A172 (cell line): ENCODE measurements at regions not wholly inside any gene's neighbourhood (a gene's known extent, or its start where the extent isn't known, plus 50 kb on each side); places are given as distances from the start of the nearest gene placed in this dataset.

ENCODE experiments used
- DNase-seq: peaks from one replicate; pipeline ENCODE4 v3.0.0-alpha.2; 2015; ENCODE audit warnings: low spot score

DNA sequence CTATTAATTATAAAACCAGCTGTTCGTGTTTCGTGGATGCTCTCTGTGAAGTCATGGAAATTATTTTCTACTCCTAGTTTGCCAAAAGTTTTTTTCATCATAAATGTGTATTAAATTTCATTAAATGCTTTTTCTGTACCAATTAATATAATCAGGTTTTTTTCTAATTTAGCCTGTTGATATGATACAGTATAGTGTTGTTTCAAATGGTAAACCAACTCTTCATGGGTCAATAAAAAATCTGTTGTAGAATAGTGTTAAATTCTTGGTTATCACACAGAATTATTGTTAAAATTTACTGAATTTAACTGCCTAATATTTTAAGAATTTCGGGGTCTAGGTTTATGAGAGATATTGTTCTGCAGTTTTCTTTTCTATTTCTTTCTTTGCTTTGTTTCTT lies 505.9 kb upstream of the MANEA start:
- no peak for DNase-seq

DNA sequence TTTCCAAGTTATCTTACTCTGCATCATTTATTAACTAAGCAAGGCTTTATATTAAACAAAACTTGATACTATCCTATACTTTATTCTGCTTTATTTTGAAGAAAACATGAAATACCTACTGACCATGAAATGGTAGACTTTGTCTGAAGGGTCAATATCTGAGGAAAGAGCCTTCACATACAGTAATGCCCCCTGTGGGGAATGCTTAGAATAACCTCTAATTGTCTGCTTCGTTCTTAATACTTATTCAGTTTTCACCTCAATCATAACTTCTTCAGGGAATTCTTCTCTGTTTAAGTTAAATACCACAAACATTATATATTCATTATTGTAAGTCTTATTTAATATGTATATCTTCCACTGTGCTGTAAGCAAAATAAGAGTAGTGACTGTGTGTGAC lies 498.9 kb upstream of the MANEA start:
- no peak for DNase-seq

DNA sequence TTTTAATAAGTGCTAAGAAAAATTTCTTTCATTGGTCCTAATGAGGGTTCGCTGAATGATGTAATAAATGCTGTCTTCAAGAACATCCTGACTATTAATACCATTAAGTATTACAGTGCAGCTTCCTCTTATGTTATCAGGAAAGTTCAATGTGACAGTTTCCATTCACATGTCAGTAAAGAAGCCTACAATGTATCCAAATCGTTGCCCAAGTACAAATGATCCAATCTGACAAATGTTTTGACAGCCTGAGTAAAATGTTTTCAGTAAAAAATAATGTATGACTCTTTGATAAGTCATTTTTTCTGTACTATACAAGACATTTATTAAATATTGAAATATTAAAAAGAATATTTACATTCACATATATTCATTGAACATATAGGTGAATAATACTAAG lies 496.1 kb upstream of the MANEA start:
- no peak for DNase-seq

DNA sequence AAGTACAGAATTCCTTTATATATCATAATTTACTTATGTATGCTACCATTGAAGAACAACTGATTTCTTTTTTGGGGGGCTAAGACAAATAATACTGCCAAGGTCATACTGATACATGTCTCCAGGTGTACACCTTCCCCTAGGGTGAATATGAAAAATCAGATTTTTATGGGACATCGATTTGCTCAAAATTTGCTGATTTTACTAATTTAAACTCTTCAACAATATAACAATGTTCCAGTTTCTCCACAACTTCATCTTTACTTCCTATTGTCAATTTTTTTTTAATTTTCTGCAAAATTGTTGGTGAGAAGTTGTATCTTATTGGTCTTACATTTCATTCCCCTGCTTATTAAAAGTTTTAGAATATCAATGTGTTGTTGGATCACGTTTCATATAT lies 495.4 kb upstream of the MANEA start:
- no peak for DNase-seq

DNA sequence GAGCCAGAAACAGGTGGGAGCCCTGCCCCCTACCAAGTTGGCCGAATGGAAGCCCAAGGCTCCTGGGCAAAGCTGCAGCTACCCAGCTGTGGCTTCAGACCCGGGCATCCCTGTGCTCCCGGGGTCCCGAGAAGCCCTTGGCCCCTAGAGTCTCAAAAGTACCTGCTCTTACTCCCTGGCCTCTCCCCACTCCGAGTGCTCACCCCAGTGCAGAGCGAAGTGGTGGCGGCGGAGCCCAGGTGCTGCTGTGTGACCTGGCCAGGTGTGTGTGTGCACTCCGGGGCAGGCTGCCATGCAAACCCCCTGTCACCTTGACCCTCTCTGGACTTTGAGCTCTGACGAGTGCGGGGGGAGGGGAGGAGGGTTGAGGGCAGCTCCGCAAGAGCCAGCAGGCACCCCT lies 493.8 kb upstream of the MANEA start:
- DNase-seq, result no peak

DNA sequence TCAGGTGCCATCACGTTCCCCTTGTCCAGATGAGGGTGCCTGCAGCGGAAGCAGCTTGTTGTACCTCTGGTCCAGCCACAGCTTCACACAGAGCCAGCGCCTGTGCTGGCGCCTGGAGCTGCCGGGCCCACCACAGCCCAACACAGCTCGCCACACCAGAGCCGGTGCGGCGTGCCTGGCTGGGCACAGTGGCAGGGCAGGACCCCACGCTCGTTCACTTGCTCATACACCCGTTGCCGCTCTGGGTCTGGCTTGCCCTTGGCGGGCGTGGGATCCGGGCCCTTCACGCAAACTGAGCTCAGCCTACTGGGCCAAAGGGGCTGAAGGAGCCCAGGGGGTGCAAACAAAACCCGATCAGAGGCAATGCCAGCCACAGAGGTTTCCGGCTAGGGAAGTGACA lies 492.5 kb upstream of the MANEA start:
- DNase-seq, result no peak

DNA sequence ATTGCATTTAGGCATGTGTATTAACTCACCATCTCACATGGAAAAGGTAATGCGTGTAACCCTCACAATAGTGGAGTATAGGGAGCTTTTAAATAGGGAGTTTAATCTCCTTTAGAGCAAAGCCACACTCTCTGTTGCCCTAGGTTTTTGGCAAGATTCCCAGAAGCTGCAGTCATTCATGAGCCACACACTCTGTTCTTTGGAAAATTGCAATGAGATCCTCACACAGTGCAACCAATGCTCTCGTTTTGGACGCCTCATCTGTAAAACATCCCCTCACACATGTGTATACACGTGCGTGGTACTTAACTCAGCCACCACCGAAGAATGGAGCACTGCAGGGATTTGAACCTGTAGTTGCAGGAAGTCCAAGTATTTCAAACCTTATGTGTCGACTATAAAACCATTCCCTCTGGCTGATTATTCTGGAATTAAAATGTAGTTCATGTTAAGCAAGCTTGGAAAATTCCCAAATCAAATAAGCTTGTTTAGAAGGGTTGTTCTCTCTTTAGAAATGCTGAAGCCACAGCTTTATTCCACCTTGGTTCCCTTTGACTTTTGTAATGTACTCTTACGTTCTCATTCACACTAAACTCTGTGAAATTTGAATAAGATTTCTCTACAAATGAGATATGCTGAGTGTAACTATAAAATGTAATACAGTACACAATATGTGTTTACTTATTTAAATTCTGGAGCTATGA lies 489.8 kb upstream of the MANEA start:
- peak; percentile 30 for DNase-seq

DNA sequence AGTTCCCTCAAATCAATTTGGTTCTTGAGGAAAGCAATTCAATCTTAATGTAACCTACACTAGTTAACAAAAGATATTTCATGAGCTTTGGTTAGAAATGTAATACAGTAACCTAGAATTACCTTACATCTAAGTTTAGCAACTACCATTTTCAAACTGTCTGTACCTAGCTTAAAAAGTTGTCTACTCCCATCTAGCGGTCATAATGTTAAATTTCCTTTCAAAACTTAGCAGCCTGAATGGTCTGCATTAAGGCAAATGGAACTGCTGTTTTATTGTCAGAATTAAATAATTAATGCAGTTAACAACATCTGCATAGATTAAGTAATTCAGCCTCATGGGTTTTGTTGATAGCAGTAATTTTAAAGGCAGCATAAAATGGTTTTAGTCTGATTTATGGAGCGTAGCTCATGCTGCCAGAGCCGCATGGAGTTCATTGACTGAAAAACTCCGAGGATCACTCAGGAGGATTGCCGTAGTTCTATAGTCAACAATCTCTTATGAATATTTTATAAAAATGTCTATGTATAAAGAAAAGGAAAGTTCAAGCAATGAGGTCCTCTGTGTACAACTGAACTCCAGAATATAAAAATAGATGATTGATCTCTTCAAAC lies 485.4 kb upstream of the MANEA start:
- peak; percentile 41 for DNase-seq

DNA sequence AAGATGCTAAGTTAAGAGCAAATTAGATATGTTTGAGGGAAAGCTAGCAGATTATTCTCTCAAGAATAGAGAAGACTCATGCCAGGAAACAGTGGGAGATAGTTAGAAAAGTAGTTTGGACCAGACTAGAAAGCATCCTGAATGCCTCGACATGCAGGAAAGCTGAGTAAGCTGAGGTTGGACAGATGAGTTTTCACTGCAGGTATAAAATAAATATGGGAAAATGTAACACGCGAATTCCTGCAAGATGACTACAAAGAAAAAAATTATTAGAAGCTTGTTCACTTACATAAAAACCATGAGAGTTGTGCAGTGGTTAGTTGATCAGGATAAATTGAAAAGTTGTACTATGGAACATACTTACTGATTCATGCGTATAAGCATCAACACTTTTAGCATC lies 484.2 kb upstream of the MANEA start:
- DNase-seq, result no peak

DNA sequence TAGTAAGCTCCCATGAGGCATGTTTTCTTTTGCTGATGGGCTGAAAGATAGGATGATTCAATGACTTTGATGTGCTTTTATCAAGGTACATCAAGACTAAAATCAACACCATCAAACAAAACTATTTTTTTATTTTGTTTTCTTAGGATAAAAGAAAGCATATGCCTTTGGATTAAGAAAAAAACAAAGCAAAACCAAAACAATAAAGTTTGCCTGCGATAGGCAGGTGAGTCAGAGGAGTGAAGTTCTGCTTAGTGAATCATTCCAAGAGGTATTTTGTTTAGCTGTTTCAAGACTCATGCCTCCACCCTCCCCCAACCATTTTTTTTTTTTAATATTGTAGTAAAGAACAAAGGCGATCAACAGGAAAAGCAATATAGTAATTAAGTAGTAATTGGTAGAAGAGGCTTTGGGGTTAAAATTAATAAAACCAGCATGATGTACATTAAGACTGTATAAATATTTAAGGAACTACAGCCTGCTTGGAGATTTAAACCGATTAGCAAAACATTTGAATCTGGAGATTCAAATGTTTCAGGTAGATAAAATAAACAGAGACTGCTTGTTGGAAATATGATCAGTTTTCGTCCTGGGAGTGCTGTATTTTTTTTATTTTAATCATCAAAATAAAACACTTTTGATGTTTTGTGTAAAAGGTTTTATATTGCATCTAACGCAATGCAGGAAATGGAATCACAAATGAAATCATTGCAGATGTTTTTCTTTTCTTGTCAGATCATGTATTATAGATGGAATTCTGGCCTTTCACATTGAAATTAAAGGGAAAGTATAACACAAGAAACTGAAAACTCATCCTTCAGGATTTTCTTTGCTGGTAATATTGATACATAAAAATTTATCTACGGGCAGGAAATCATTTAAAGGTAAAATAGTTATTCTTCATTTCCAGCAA lies 482.3 kb upstream of the MANEA start:
- DNase-seq, result peak; percentile 34

DNA sequence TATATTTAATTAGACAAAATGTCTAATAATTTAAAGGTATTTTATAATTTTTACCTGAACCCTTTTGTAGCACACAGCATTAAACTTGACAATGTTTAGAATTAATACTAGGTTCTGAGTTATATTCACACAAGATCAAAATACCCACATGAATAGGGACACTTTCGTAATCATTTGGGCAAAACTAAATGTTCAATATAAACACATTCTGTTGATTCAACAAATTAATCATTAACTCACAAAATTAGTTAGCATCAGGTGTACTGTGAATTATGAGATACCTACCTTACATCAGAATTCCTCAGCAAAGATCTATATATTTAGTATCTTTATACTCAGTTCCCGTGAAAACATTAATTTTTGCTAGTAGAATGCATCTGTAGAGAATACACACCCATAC lies 481.5 kb upstream of the MANEA start:
- DNase-seq, result no peak

DNA sequence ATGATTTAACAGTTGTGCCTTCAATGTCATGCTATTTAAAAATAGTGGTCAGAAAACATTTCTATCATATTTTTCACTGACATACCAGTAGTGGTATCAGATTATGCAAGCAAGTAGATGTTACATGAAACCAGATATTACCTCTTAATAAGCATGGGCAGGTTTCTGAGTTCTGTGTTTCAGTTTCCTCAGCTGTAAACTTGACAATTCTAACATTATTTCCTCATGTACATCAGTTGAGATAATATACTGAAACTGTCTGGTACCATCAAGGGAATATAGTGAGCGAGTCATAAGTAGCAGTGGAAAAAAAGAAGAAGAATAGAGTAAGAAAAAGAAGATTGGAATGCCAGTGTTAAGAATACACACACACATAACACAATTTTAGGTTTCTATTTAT lies 477.9 kb upstream of the MANEA start:
- DNase-seq, result no peak

DNA sequence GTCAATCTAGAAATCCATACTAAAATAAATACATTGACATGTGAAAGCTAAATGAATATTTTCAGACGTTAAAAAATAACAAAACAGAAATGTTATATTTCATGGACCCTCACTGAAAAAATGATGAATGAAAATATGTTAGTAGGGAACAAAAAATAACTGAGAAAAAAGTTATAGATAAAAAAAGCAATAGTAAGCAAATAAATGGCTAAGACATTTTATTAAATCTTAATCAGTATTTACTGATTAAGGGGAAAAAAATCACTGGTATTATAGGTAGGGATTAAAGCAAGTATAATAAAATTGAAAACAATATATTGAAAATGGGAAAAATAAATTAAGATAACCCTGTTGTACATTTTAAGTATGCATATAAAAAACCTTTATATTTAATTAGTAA lies 468.1 kb upstream of the MANEA start:
- no peak for DNase-seq

DNA sequence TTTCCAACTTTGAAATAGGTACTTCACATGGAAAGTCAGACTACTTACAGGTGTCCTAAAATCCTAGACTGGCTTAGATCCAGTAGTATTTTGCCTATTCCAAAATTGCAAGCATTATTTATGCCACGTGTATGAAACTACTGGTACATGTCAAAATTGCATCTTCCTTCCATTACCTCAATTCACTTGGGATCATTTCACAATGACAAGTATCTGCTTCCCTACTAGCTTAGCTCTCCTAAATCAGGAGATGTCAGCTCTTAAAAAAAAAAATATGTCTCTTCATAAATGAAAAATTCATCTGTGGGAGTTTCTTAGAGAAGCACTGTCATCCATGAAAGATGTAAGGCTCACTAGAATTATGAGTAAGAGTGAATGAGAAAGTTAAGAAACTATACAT lies 466.6 kb upstream of the MANEA start:
- DNase-seq, result no peak

DNA sequence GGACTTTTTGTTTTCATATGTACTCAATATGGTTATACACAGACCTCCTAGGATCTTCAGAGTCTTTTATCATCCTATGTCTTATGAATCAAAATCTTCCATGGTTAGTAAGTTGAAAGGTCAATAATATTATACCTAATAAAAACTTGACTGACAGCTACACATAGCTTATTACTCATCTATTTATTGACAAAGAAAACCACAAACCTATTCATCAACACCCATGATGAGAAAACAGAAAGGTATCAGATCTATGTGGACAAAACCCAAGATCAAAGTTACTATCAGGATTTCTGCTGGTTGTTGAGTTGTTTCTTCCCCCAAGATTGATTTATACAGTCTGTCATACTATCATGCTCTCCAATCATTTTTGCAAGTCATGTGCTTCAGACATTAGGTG lies 460.1 kb upstream of the MANEA start:
- DNase-seq, result no peak

DNA sequence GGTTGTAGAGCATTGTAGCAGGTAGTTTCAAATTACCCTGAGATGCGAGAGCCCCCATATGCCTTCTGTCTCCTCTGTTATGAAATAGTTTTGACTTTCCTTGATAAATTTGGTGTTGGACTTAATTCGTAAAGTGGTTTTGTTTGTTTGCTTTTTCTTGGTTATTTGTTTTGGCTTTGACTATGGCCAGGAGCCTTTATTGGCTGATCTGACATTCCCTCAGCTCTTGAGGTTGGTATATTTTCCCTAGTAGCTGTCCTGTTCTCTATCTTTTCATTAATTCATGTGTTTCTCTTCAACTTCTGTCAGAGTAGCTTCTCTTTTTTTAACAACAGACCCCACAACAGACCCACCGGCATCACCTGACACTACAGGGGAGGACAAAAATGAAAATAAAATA lies 457.4 kb upstream of the MANEA start:
- no peak for DNase-seq

DNA sequence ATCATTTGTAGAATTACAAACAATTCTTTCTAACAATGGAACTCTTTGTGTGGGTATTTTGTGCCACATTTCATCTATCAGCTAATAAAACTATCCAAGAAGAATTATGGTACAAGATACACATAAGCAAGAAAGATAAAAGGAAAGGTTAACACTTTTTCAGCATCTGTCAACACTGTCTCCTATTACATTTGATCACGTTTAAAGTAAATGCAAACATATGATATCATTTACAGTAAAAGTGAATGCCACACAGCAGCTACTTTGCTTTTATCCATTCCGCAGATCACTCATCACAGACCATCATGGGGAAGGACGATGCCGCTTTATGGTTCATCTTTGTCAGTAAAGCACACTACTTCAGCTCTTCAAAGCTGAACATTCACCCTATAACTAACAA lies 456.4 kb upstream of the MANEA start:
- DNase-seq, result no peak

DNA sequence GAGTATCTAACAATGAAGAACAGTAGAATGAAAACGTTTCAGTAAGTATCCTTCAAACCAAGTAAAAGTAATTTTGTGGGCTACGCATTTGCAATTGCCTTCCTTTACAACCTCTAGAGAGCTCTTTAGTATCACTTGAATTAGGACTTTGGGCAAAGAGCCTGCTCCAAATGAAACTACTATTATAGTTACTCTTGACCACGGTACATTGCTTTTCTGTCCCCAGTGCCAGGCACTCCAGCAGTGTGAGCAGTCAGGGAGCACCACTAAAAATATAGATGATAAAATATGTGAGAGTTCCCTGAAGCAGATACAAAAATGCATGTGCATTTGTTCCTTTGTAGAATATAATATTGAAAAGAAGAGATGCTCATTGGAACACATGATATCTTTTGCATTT lies 450.1 kb upstream of the MANEA start:
- DNase-seq, result no peak

DNA sequence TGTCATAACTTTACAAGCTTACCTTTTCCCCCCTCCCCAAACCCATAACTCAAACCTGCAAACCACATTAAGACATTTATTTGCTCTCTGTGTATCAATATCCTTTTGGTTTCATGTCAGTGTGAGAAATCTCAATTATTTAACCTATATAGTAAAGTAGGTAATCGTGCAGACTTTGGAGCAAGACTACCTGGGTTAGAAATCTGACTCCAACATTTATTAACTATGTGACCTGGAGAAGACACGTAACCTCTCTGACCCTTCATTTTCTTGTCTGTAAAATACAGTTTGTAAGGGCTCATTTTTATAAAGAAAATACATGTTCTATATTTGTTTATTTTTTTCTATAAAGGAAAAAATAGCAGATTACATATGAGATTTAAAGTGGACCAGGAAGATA lies 448.9 kb upstream of the MANEA start:
- no peak for DNase-seq

DNA sequence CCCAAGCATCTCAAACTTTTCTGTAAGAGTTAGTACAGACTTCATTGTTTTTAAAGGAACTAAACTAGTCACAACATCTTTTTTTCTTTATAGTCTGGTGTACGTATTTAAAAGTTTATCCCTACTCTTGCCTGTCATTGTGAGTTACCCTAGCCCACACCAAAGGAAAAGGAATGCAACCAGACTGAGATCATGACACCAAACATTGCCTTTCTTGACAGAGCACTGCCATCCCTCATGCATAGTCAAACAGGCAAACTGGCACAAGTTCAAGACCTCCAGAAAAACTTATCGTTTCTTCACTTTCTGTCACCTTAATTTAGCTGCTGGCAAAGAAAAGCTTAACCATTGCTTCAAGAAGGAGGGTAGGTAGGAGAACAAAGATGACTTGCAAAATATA lies 448.4 kb upstream of the MANEA start:
- no peak for DNase-seq

DNA sequence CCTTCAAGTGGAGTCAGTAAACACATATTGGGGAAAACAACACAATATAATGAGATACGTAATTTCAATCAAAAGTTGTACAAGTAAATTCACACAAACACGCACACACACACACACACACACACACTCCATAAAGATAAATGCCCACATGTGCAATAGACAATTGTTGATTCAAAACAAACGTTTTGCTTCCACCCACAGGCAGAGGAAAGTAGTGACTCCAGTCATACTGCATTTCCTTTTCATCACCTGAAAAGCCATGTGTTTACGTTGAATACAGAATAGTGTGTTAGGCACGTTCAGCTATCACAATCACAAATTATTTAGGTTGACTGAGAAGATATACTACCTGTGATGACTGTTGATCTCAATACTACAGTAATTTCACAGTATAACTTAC lies 443.8 kb upstream of the MANEA start:
- DNase-seq, result no peak

DNA sequence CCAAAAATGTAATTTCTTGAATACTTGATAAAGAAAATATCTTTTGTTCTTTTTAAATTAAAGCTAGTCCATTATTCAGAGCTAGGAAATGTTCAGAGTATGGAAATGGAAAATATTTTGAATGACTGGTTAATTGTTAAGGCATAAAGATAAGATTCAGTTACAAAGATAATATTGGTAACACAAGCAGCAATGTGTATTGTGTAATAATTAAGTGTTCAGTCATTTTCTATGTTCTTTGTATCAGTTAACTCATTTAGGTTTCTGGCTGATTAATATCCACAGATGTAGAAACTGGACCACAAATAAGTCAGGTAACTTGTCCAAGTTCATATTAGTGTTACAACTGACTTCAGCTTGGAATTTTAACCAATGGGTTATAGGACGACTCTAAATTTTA lies 442.2 kb upstream of the MANEA start:
- no peak for DNase-seq

DNA sequence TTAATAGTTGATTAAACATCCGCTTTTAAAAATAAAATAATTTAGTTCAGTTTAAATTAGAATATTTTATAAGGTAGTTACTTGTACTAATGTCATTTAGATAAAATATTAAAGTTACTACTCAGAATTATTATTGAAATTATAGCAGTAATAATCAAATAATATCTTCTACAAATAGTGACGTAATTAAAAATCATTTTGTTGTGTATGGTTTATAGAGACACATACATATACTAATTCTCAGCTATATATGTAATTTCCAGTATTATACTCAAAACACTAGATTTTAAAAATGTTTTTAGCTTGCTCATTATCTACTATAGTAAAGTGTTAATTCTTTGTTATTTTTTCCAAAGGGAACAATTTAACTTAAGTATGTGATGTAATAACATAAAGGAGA lies 435.2 kb upstream of the MANEA start:
- no peak for DNase-seq
